ENCODE measurements at regions not wholly inside any gene's neighbourhood (a gene's known extent, or its start where the extent isn't known, plus 50 kb on each side); places are given as distances from the start of the nearest gene placed in this dataset.

DNA sequence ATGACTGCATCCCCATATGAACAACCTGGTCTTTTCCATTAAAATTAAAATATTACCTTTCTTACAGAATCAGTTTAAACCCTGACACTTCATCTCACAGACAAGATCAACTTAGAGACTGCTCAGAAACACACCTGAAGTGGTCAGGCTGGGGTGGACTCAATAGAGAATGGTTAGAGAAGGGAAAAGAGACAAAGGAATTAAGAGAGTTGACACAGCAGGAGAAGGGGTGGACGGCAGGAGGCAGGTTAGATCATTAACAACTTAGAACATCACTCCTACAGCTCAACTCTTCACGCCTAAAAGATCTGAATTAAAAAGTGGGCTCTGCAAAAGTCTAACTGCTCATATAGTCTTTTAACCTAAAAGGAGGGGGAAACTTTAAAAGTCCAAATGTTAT, 157.7 kb upstream of the COL1A2 start:
- no peak overlapping the region for H3K27ac ChIP-seq
- TF ChIP-seq, protein P1, sequence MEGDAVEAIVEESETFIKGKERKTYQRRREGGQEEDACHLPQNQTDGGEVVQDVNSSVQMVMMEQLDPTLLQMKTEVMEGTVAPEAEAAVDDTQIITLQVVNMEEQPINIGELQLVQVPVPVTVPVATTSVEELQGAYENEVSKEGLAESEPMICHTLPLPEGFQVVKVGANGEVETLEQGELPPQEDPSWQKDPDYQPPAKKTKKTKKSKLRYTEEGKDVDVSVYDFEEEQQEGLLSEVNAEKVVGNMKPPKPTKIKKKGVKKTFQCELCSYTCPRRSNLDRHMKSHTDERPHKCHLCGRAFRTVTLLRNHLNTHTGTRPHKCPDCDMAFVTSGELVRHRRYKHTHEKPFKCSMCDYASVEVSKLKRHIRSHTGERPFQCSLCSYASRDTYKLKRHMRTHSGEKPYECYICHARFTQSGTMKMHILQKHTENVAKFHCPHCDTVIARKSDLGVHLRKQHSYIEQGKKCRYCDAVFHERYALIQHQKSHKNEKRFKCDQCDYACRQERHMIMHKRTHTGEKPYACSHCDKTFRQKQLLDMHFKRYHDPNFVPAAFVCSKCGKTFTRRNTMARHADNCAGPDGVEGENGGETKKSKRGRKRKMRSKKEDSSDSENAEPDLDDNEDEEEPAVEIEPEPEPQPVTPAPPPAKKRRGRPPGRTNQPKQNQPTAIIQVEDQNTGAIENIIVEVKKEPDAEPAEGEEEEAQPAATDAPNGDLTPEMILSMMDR (IDR thresholded peaks at IDR 0.05), result no peak
- no peaks in the 10 kb centered on the region for H3K36me3 ChIP-seq
- no peaks in the 10 kb centered on the region for H3K27me3 ChIP-seq
- no peaks in the 10 kb centered on the region for H3K9me3 ChIP-seq
- H3K4me1 ChIP-seq, result no peaks in the 10 kb centered on the region
- intact Hi-C loops (cut with DNase I), result no loop called here
- DNase-seq (ENCODE audit: low spot score in 2 of 2), result no peak
- no peak overlapping the region for H3K4me3 ChIP-seq

DNA sequence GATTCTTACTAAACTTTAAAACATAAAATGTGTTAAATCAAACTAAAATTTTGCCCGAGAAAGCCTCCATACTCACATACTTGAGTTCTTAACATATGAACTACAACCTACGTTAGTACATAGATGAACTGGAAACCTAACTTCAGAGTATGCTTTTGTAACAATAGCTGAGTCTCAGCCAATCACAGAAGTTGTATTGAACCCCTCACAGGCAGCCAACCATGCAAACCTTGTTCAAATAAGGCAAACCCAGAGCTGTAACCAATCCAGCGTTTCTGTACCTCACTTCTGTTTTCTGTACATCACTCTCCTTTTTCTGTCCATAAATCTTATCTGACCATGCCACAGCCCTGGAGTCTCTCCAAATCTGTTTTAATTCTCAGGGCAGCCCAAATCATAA, 157.3 kb upstream of the COL1A2 start:
- no peaks in the 10 kb centered on the region for H3K36me3 ChIP-seq
- intact Hi-C loops (cut with DNase I), result no loop called here
- DNase-seq (ENCODE audit: low spot score in 2 of 2), result no peak
- H3K4me3 ChIP-seq, result no peak overlapping the region
- H3K27ac ChIP-seq, result no peak overlapping the region
- H3K27me3 ChIP-seq, result no peaks in the 10 kb centered on the region
- TF ChIP-seq, protein P1 (IDR thresholded peaks at IDR 0.05), result no peak
- H3K4me1 ChIP-seq, result no peaks in the 10 kb centered on the region
- no peaks in the 10 kb centered on the region for H3K9me3 ChIP-seq

DNA sequence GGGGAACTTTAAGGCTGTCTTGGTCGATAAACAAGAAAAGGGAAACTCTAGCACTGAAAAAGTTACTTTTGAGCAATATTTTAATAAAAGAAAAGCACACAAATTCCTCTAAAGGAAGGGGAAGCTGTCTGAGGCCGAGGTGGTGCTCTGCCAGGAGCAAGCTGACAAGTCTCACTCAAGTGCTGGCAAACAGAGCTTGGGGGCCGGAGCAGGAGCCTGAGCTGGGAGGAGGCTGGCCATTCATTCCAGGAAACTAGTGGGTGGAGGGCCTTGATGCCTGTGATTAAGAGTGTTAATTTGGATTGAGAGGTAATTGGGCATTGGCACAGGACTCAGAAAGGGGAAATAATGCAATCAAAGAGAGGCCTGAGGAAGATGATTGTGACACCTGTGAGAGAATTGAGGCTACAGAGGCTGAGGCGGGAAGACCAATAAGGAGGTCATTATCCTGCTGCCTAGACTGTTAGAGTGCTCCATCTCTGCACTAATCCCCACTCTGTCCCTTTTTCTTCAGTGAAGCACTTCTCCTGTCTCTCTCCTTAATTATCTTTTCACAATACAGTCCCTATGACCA, 154.9 kb upstream of the COL1A2 start:
- Histone ChIP-seq H3K27ac (no peak overlapping the region), H3K27me3 (no peaks in the 10 kb centered on the region), H3K4me1 (no peaks in the 10 kb centered on the region), H3K9me3 (no peaks in the 10 kb centered on the region), H3K4me3 (no peak overlapping the region), H3K36me3 (no peaks in the 10 kb centered on the region)
- intact Hi-C loops (cut with DNase I), result no loop called here
- no peak for DNase-seq (ENCODE audit: low spot score in 2 of 2)
- TF ChIP-seq, protein P1 (IDR thresholded peaks at IDR 0.05), result no peak

DNA sequence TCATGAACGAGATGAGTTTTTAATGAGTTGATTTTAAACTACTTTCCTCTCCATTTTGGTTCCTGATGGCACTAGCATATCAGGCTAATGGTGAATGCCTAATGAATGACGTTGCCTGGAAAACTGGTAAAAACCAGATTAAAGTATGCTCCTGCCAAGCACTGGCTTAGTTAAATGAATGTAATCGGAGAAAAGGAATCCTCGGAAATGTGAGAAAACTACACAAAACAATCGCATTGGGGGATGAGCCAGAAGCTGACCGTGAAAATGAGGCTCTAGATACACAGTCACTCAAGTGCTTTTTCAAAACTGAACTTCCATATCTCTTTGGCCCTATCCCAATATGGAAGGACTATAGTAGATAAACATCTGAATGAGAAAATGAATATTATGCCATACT, 153.8 kb upstream of the COL1A2 start:
- H3K27me3 ChIP-seq, result no peaks in the 10 kb centered on the region
- no peak overlapping the region for H3K27ac ChIP-seq
- no peak for DNase-seq (ENCODE audit: low spot score in 2 of 2)
- no peaks in the 10 kb centered on the region for H3K36me3 ChIP-seq
- H3K4me1 ChIP-seq, result no peaks in the 10 kb centered on the region
- intact Hi-C loops (cut with DNase I), result no loop called here
- TF ChIP-seq, protein P1 (IDR thresholded peaks at IDR 0.05), result no peak
- H3K9me3 ChIP-seq, result no peaks in the 10 kb centered on the region
- no peak overlapping the region for H3K4me3 ChIP-seq

DNA sequence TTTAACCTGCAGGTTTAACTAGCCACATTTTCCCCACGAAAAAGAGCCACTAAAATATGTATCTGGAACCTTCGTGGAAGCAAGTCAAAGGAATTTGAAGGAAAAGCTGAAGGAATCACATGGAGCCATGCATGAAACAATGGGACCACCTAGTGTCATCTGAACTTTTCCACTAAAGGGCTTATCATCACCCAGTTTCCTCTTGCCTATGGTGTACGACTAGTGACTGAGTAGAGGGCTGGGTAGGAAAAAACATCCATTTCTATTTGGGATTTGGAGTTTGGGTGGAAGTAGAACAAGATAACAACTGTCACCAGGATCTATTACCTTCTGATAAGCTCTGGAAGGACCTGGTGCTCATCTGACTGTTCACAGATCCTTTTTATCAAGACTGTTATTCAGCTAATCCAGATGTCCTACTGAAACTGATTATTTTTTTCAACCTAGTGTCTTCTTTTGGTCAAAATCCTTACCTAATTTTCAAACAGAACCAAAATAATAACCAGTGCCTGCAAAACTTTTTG, 153.2 kb upstream of the COL1A2 start:
- no peaks in the 10 kb centered on the region for H3K9me3 ChIP-seq
- TF ChIP-seq, protein P1 (IDR thresholded peaks at IDR 0.05), result no peak
- H3K27me3 ChIP-seq, result no peaks in the 10 kb centered on the region
- H3K4me1 ChIP-seq, result no peaks in the 10 kb centered on the region
- DNase-seq (ENCODE audit: low spot score in 2 of 2), result no peak
- H3K36me3 ChIP-seq, result no peaks in the 10 kb centered on the region
- no peak overlapping the region for H3K27ac ChIP-seq
- intact Hi-C loops (cut with DNase I), result no loop called here
- H3K4me3 ChIP-seq, result no peak overlapping the region

All from ascending aorta (tissue), 2 donors.